ENCODE measurements at regions not wholly inside any gene's neighbourhood (a gene's known extent, or its start where the extent isn't known, plus 50 kb on each side); places are given as distances from the start of the nearest gene placed in this dataset.

DNA sequence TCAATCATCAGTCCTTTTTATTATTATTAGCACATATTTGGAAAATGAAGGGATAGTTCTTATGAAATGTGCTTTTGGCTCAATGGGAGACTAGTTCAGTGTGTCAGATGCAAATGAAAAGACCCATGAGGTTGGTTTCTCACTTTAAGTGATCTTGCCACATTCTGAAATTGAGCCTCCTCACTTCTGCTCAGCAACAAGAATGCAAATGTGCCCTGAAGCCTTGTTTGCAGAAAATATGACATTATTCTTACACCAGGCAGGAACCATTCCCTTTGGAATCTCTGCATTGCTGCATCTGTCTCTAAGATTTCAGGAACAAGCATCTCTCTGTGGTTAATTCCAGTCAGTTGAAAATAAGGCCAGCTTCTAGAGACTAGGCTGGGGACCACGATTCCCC, 186.1 kb upstream of the PLPP4 start:
- H3K27ac ChIP-seq (ENCODE audit: low read depth in 2 of 2, low read length in 1 of 2): no peak overlapping the region
- H3K9me3 ChIP-seq: peaks cover 7% of the 10 kb centered on the region; the same call in 1 of the 2 replicates
- no peak overlapping the region for H3K4me3 ChIP-seq (ENCODE audit: low read depth in 2 of 2, low read length in 1 of 2)
- no peak overlapping the region for H3K9ac ChIP-seq
- POLR2A ChIA-PET: no interaction called here
- no peaks in the 10 kb centered on the region for H3K79me2 ChIP-seq (ENCODE audit: insufficient read depth)
- no peaks in the 10 kb centered on the region for H3K9me2 ChIP-seq
- H4K20me1 ChIP-seq (ENCODE audit: insufficient read depth): no peaks in the 10 kb centered on the region
- CTCF ChIA-PET: no interaction called here
- no peak overlapping the region for H2AFZ ChIP-seq (ENCODE audit: low read depth)
- H3K36me3 ChIP-seq (replicated peaks in 1 of 2; ENCODE audit: control insufficient read depth in 1 of 2, insufficient read depth in 2 of 2, low read length in 1 of 2): no peaks in the 10 kb centered on the region
- 0% methylated on average over 1 of the region's 1 CpG for WGBS (ENCODE audit: low lambda C conversion rate)
- no peaks in the 10 kb centered on the region for H3K4me1 ChIP-seq (ENCODE audit: control insufficient read depth in 1 of 2, insufficient read depth in 2 of 2, low read depth in 1 of 2, low read length in 1 of 2)
- no peaks in the 10 kb centered on the region for H3K27me3 ChIP-seq (ENCODE audit: insufficient read depth)
- H3K4me2 ChIP-seq: no peak overlapping the region
- no peak for DNase-seq
- TF ChIP-seq RAD21 (IDR thresholded peaks at IDR 0.05; ENCODE audit: low read length): no peak
- no peak for TF ChIP-seq MEF2A (IDR thresholded peaks at IDR 0.05; ENCODE audit: borderline replicate concordance, low read depth)
- TF ChIP-seq FOSL2 (IDR thresholded peaks at IDR 0.05; ENCODE audit: borderline replicate concordance, low read depth): no peak
- no peaks in the 10 kb centered on the region for H3F3A ChIP-seq (replicated peaks; ENCODE audit: insufficient read depth)

DNA sequence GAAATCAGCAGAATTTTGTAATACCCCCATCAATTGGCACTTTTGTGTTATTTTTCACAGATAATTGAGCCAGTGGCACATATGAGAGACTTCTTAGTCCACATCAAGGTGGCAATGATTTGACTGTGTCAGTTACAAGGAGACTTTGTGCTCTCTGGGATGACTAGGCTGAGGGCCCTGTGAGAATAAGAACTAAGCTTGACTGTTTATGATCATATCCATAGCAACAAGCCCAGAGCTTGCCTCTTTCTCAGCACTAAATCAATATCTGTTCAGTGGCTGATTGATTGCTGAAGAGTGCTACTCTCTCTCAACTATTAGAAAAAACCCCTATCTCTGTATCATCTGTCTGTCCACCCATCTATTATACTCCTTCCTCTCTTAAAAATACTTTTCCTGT, 185.3 kb upstream of the PLPP4 start:
- Histone ChIP-seq H3K36me3 (replicated peaks in 1 of 2; ENCODE audit: control insufficient read depth in 1 of 2, insufficient read depth in 2 of 2, low read length in 1 of 2) (no peaks in the 10 kb centered on the region), H3K4me1 (ENCODE audit: control insufficient read depth in 1 of 2, insufficient read depth in 2 of 2, low read depth in 1 of 2, low read length in 1 of 2) (no peaks in the 10 kb centered on the region), H3F3A (replicated peaks; ENCODE audit: insufficient read depth) (no peaks in the 10 kb centered on the region), H4K20me1 (ENCODE audit: insufficient read depth) (no peaks in the 10 kb centered on the region), H3K4me3 (ENCODE audit: low read depth in 2 of 2, low read length in 1 of 2) (no peak overlapping the region), H2AFZ (ENCODE audit: low read depth) (no peak overlapping the region), H3K9me3 (peaks cover 7% of the 10 kb centered on the region; the same call in 1 of the 2 replicates), H3K27ac (ENCODE audit: low read depth in 2 of 2, low read length in 1 of 2) (no peak overlapping the region), H3K4me2 (no peak overlapping the region), H3K9me2 (no peaks in the 10 kb centered on the region), H3K27me3 (ENCODE audit: insufficient read depth) (no peaks in the 10 kb centered on the region), H3K79me2 (ENCODE audit: insufficient read depth) (no peaks in the 10 kb centered on the region), H3K9ac (no peak overlapping the region)
- TF ChIP-seq POLR2AphosphoS5 (IDR thresholded peaks at IDR 0.05; ENCODE audit: low read depth, low read length): no peak
- no peak for TF ChIP-seq FOXJ3 (CRISPR knock-in tag; IDR thresholded peaks at IDR 0.05)
- TF ChIP-seq RAD21 (IDR thresholded peaks at IDR 0.05; ENCODE audit: low read length): no peak
- no peak for TF ChIP-seq GABPA (IDR thresholded peaks at IDR 0.05; ENCODE audit: low read depth)
- TF ChIP-seq CHD2 (IDR thresholded peaks at IDR 0.05; ENCODE audit: low read length, partially characterized antibody): no peak
- TF ChIP-seq RFX5 (IDR thresholded peaks at IDR 0.05; ENCODE audit: low read length): no peak
- no peak for TF ChIP-seq TAF1 (IDR thresholded peaks at IDR 0.05; ENCODE audit: borderline replicate concordance, low read depth, low read length)
- no peak for TF ChIP-seq MEF2A (IDR thresholded peaks at IDR 0.05; ENCODE audit: borderline replicate concordance, low read depth)
- TF ChIP-seq, protein P1, sequence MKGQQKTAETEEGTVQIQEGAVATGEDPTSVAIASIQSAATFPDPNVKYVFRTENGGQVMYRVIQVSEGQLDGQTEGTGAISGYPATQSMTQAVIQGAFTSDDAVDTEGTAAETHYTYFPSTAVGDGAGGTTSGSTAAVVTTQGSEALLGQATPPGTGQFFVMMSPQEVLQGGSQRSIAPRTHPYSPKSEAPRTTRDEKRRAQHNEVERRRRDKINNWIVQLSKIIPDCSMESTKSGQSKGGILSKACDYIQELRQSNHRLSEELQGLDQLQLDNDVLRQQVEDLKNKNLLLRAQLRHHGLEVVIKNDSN (IDR thresholded peaks at IDR 0.05; ENCODE audit: borderline replicate concordance, low read depth): no peak
- no peak for TF ChIP-seq SMC3 (IDR thresholded peaks at IDR 0.05; ENCODE audit: low read depth, low read length)
- no peak for TF ChIP-seq SIN3A (IDR thresholded peaks at IDR 0.05; ENCODE audit: borderline replicate concordance, low read depth, low read length)
- TF ChIP-seq NRF1 (IDR thresholded peaks at IDR 0.05; ENCODE audit: low read depth, low read length): no peak
- TF ChIP-seq MXI1 (IDR thresholded peaks at IDR 0.05; ENCODE audit: low read depth, low read length): no peak
- TF ChIP-seq EZH2phosphoT487 (IDR thresholded peaks at IDR 0.05; ENCODE audit: borderline replicate concordance, low read depth): no peak
- TF ChIP-seq, protein P2, sequence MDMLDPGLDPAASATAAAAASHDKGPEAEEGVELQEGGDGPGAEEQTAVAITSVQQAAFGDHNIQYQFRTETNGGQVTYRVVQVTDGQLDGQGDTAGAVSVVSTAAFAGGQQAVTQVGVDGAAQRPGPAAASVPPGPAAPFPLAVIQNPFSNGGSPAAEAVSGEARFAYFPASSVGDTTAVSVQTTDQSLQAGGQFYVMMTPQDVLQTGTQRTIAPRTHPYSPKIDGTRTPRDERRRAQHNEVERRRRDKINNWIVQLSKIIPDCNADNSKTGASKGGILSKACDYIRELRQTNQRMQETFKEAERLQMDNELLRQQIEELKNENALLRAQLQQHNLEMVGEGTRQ (IDR thresholded peaks at IDR 0.05; ENCODE audit: borderline replicate concordance, low read depth, low read length): no peak
- TF ChIP-seq TEAD4 (IDR thresholded peaks at IDR 0.05; ENCODE audit: borderline replicate concordance, insufficient read depth): no peak
- TF ChIP-seq, protein P3, sequence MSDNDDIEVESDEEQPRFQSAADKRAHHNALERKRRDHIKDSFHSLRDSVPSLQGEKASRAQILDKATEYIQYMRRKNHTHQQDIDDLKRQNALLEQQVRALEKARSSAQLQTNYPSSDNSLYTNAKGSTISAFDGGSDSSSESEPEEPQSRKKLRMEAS (IDR thresholded peaks at IDR 0.05; ENCODE audit: low read depth): no peak
- TF ChIP-seq, protein P4, sequence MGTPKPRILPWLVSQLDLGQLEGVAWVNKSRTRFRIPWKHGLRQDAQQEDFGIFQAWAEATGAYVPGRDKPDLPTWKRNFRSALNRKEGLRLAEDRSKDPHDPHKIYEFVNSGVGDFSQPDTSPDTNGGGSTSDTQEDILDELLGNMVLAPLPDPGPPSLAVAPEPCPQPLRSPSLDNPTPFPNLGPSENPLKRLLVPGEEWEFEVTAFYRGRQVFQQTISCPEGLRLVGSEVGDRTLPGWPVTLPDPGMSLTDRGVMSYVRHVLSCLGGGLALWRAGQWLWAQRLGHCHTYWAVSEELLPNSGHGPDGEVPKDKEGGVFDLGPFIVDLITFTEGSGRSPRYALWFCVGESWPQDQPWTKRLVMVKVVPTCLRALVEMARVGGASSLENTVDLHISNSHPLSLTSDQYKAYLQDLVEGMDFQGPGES (IDR thresholded peaks at IDR 0.05; ENCODE audit: low read depth, low read length): no peak
- TF ChIP-seq ELF1 (IDR thresholded peaks at IDR 0.05): no peak
- CTCF ChIA-PET: no interaction called here
- POLR2A ChIA-PET: no interaction called here
- DNase-seq: no peak
